ENCODE measurements at regions not wholly inside any gene's neighbourhood (a gene's known extent, or its start where the extent isn't known, plus 50 kb on each side); places are given as distances from the start of the nearest gene placed in this dataset.

GRCh38 chr2:64769392-64770044 is 115.8 kb upstream of the SERTAD2 start:
- no peak for TF ChIP-seq CTCF (IDR thresholded peaks at IDR 0.05)
- no peak for TF ChIP-seq POLR2A (IDR thresholded peaks at IDR 0.05)

Measured in right lobe of liver (tissue), 4 donors.